T-helper 2 cell treated with Interferon-gamma antibody and Interleukin-4, amounts not matched to agents 100 ng/mL and 5 ng/mL, for 36 hours (primary cell): ENCODE measurements at regions not wholly inside any gene's neighbourhood (a gene's known extent, or its start where the extent isn't known, plus 50 kb on each side); places are given as distances from the start of the nearest gene placed in this dataset.

Source experiments
- intact Hi-C: fragments of 100-400 bp; cut with micrococcal nuclease; formaldehyde crosslinking; loops from one replicate; pipeline ENCODE4 v1.15.1; 2023

DNA sequence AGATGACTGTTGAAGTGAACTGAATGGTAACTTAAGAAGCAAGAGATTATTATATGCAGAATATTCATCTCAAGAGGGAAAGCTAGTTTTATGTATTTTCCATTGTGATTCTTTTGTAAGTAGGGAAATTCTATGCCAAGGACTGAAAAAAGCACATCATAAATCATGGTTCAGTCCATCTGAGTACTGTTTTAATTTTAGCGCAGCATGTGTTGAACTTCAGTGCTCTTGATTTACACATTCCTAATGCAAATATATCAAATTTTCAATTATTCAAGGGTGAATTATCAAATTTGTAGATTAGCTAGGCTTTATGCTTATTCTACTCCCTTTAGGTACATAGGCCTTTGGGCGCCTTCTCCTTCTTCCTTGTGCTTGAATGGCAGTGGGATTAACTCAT, 50.3 kb upstream of the TCF12 start:
- intact Hi-C loops = no loop called here

DNA sequence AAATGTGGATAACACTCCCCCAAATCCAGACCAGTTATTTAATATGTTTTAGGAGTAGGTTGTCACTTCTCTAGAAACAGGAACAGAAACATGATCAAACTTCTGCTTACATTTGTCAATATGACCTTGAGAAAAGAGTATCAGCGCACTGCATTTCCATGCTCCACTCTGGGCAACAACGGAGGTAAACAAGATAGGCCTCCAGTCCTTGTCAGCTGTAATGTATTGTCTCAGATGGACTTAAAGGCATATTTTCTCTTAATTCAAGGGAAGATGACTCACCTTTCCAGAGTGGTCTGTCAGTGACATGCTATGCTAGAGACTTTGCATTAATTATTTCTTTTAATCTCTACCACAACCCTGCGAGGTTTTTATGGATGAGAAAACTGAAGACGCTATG, 51.6 kb upstream of the TCF12 start:
- intact Hi-C loops = no loop called here

DNA sequence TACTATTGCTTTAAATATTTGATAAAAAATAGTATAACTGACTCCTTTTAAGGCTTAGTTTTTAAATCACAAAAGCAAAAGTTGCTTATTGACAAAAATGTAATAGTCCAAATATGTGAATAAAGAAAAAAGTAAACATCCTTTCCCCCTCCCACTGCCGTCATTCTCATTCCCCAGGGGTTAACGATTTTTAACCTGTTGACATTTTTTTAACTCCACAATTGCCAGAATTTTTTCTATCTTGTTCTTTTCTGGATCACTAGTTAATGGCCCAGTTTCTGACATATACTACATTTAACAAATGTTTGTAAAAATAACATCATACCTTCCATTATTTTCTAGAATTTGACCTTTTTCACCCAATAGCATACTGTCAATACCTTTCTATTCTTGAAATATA, 60.6 kb upstream of the TCF12 start:
- intact Hi-C loops = no loop called here

DNA sequence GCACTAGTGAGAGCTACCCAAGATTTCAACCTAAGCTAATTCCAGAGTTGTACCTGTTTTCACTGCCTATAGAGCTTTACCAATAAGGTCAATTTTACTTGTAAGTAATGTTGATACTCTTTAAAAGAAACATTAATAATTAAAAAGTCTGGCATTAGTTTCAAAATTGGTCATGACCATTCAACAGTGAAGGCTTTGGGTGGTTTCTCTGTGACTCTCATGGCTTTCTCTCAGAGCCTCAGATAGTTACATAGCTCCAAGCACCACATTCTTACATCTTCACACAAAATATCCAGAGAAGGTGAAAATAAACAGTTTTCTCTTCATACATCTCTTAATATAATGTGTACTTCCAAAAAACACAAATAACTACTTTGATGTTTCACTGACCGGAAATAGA, 61.5 kb upstream of the TCF12 start:
- intact Hi-C loops = no loop called here

DNA sequence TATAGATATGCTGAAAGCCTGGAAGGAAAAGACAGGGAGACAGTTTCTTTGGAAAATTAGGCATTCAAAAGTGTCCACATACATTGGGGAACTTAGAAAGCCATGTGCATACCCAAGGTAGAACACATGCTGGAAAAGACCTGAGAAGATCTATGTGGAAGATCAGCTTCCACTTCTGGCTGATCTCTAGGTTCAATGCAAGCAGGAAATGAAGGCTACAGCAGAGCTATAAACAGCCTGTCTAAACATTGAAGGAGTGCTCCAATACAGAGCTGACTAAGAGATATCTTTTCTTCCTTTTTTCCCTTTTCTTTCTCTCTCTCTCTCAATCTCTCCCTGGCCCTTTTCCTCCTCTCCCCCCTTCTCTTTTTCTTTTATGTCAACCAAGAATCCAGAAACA, 73.6 kb upstream of the TCF12 start:
- intact Hi-C loops = no loop called here

DNA sequence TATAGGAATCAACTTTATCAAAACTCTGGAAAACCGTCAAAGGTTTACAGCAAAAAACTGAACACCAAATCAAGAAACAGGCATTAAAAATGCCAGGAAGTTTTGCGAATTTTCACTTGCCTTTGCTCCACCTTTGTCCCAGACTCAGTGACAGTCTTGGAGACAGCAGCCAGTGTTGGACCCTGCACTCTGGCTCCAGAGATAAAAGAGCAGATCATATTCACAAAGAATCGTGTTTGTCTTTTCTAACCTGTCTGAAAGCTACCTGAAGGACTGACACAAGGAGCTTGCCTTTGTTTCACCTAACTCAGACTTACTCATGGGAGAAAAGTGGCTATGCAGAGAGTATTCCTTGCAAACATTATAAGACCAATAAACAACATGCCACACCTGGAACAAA, 74.0 kb upstream of the TCF12 start:
- intact Hi-C loops = no loop called here

DNA sequence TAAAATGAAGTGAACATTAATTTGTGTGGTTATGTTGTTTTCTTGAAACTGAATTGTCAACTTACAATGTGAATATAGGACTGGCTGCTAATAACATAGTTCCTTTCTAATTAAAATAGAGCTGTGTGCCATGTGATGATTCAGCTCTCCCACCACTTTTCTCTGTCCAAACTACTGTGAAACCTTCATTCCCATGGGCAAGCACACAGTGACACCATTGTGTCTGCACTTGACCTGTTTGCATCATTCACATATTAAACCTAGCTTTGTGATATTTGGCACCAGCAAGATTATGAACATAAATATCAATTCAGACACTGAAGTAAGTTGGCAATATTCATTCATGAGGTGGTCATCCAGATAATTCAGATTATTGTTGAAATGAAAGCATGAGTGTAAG, 78.8 kb upstream of the TCF12 start:
- intact Hi-C loops = no loop called here

DNA sequence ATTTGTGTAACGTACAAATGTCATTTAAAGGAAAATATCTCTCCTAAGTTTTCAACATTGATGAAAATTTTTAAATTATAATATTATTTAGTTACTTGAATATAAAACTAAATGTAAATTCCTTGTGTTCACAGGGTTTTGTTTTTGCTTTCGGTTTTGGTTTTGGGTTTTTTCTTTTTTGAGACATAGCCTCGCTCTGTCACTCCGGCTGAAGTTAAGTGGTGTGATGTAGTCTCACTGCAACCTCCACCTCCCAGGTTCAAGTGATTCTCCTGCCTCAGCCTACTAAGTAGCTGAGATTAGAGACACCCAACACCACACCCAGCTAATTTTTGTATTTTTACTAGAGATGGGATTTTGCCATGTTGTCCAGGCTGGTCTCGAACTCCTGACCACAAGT, 79.3 kb upstream of the TCF12 start:
- intact Hi-C loops = no loop called here

DNA sequence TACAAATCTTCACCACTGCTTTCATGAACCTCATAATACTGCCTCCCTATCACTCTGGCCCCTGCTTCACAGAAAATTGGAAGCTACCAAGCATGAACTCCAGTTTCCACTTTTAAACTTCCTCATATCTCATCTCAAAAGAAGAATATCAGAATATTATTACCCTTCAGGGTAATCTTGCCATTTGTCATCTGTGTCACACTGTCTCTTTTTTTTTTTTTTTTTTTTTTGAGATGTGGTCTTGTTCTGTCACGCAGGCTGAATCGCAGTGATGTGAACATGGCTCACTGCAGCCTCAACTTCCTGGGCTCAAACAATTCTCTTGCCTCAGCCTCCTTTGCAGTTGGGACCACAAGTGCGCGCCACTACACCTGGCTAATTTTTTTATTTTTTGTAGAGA, 80.4 kb upstream of the TCF12 start:
- intact Hi-C loops = no loop called here

DNA sequence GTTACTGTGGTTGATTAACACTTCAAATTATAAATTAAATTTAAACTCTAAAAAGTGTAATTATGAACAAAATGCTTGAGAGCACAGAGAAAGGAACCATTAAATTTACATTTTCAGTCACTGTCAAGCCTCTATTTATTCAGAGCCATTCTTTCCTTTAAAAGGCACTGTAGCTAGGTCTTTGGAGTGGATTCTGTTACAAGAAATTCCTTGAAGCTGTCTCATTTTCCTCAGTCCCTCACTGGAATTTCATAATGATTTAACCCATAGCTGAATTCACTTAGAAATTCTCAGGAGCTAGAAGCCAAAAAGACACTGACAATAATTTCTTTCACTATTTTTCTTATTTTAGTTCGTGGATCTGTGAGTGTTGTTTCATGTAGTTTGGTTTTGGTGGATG, 81.2 kb upstream of the TCF12 start:
- intact Hi-C loops = no loop called here

DNA sequence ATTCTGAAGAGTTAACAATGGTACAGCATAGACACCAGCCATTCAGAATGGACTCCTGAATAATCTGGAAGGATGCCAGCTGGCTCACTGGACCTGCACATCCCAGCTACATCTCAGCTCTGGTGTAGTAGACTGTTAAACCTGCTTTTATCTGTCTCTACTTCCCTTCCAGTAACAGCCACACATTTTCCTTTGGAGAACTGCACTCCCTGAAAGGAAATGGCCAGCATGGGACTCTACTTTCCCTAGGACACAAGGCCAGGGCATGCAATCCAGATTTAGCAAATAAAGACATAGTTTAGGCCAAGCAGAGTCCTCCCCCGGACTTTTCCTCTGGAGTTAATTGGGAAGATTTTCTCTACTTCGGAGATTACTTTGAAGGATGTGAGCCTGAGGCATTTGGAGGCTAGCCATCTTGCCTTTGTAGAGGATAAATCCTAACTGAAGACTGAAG, 82.7 kb upstream of the TCF12 start:
- intact Hi-C loops = no loop called here

DNA sequence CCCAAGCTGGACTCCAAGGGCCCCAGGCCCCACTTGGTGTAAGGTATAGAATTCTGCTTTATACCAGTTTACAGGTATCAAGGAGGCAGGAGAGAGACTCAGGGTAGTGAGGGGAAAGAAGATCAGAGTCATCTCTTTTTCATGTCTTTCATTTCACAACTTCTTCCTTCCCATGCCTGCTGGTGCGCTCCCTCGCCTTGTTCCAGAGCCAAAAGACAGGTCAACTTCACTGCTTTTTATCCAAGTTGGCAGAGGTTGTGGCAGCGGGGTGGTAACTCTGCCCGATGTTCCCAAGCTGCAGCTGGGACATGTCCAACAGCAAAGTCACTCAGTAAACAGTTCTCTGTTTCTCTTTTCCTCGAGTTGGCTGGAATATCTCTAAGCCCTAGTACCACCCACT, 86.3 kb upstream of the TCF12 start:
- intact Hi-C loops = no loop called here

DNA sequence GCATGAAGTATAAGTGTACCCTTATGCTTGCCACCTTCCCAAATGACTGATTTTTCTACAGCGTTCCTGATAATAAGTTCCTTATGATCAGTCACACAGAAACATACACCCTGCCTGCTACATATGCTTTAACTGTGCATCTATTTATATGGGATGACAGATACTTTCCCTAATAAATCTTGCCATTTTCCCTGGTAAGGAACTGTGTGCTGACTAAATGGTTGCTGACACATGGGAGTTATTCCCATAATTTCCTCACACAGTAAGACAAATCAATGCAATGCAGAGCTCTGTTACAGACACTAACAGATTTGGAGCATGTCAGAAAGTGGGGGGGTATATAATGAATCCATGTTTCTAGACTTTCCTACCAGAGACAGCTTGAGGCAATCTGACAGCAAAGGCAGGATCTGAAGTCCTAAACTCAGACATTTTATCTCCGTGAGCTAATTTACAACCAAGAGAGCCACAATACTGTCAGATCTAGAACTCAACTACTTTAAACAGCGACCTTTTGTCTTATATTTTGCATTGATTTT, 86.9 kb upstream of the TCF12 start:
- intact Hi-C loops = no loop called here

DNA sequence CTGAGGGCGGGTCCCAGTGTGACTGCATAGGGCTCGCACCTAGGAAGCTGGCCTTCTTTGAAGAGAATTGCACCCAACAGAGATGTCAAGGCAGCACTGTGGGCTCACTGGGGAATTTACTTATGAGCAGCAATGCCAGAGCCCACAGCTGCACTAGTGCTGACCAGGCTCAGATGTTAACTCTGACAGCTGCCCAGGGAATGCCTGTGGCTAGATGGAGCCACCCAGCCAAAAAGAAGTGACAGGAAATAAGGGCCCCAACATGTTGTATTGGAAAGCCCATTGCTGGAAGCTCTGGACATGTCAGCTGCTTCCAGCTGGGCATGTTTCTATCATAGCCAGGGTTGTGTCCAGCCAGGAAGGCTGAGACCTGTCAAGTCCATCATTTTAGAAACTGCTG, 90.9 kb upstream of the ZNF280D start:
- intact Hi-C loops = loop anchor here (5.0 kb wide), 2 partner anchors 388 to 703 kb away; no protein-coding TSS in a partner anchor

DNA sequence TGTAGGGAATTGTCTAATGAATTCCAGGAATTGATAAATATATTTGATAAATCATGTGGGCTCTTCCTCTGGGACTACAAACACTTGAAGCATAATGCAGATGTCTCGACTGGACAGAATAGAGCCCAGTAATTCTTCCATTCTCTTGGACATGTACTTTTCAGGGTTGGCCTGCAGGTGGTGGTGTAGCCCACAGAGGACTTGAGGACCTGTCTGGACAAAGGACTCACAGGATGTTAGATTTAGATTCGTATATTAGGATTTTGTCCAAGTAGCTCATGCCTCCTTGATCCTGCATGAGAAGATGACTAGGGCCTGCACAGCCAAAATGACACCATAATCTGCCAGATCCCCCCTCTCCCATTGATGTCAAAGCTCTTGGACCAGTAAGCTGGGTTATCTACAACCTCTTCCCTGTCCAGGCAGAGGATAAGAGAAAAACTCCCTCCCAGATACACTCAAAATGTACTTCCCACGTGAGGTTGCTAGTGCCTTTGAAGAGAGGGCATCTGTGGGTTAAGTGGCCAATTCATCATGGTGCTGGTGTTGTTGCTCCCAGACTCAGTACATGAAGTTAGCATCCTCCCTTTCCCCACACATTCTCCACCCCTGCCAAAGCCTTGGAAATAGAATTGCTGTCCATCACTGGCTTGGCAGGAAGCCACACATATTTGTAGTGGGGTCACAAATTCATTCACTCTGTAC, 88.6 kb upstream of the ZNF280D start:
- intact Hi-C loops = loop anchor here (1.0 to 5.0 kb wide), 3 partner anchors 390 to 705 kb away; no protein-coding TSS in a partner anchor

DNA sequence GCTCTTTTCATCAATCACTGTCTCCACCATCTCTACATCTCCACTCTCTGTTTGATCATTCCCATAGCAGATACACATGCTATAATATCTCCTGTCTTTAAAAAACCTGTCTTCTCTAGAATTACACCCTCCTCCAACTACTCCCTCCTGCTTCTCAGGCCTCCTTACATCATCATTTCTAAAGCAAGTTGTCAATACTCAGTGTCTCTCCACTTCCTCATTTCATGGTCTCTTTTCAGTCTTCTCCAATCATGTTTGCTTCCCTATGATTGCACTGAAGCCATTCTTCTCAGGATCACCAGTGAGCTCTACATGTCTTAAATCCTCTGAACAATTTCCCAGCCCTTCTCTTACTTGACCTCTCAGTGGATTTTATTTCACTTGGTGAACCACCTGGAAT, 87.0 kb upstream of the ZNF280D start:
- intact Hi-C loops = loop anchor here (5.0 kb wide), 2 partner anchors 392 to 707 kb away; no protein-coding TSS in a partner anchor

DNA sequence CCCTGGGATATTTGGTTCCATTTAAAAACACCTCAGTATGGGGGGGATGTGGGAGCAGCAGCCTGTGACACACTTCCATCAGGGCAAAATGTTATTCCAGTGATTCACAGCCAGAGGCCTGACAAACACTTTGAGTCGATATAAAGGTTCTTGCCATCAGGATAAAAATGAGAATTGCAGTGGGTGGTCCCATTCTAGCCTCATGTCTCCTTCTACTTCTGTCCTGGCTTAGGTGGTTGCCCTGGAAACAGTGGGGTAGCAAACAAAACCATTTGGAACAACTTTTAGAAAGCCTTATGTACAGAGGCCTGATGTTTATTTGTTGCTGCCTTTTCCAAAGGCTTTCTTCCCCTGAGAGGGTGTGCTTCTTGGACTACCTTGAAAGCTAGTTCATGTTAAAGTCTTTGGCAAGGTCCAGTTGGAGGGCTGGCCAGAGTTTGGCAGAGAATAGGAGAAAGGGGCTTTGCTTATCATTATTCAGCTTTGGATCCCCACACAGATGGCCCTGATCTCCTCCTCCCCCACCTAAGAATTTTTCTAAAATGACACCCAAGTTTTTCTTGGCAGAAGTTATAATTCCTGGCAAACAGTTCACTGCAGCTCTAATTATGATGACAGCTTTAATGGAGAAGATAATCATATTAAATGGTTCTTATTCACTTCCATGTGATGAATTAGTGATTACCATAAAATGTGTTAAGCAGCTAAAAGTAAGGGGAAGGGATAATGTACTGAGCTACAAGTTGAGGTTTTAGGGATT, 84.2 kb upstream of the ZNF280D start:
- intact Hi-C loops = no loop called here

DNA sequence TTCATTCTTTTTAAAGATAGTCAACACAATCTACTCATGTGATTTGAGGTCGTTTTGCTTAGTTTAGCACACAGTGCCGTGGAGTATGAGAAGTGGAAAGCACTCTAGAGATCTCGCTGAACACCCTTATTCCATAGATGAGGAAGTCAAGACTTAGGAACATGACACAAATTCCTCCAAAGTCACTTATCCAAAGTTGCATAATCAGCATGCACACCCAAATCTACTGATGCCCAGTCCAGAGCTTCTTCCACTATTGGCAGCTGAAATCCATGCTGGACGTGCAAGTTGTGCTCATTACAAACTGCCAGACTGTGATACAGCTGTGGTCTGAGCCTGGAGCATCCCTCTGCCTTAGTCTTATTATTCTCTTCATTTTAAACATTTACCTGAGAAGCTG, 83.5 kb upstream of the ZNF280D start:
- intact Hi-C loops = no loop called here

DNA sequence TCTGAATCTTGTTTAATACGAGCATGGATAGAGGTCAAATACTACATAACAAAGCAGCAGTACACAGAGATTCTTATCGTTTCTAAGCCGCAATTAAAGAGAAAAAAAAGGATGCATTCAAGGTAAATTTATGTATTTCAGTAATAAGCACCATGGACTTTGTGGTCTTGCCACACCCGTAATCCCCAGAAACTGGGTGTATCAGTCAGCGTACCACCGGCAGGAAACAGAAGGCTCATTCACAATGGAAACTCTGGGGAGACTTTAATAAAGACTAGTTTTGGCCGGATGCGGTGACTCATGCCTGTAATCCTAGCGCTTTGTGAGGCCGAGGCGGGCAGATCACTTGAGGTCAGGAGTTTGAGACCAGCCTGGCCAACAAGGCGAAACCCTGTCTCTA, 81.9 kb upstream of the ZNF280D start:
- intact Hi-C loops = no loop called here

DNA sequence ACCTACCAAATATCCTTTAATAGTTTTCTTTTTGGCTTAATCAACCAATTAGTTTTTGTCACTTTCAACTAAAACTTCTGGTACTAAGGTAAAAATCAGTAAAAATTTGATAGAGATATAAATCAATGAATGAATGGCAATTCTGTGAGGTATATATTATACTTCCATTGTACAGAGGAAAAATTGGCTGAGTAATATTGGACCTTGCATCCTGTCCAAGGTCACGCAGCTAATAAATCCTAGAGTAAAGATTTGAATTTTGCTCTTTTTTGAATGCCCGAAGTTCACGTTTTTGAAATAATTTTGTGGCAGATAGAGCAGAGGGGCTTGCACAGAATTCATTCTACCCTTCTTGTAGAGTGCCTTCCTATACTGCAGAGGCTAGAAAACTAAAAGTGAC, 81.1 kb upstream of the ZNF280D start:
- intact Hi-C loops = no loop called here

DNA sequence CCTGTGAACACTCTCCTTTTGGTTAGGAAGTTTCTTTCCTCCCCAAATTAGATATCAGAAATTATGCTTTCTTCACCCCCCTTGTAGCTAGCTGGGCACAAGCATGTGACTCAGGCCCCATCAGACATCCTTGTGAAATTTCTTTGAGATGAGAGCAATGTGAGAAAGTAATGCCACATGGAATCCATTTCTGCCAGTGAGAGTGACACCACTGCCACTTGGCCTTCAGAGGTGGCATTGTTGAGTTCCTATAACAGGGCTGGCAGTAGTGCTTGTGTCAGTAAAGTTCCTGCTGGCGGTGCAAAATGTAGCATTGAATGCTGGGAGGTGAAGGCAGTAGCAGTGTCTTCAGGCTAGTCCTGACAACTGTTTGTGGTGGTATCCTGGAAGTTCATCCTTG, 80.7 kb upstream of the ZNF280D start:
- intact Hi-C loops = no loop called here

DNA sequence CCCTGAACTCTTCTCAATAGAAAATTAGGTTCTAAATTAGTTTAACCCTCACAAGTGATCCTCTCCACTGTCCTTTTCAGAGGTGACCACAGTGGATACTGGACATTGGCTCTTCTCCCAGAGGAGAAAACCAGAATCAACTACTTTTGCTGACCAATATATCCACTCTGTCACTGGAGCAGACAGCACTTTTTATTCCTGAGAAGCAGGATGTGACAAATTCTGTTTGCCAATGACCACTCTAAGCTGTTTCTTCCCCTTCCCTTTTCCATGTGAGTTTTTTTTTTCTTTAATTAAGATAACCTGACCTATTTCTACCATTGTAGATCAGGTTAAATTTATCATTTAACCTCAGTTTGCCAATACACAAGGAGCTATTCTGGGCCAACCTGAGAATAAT, 79.7 kb upstream of the ZNF280D start:
- intact Hi-C loops = no loop called here

DNA sequence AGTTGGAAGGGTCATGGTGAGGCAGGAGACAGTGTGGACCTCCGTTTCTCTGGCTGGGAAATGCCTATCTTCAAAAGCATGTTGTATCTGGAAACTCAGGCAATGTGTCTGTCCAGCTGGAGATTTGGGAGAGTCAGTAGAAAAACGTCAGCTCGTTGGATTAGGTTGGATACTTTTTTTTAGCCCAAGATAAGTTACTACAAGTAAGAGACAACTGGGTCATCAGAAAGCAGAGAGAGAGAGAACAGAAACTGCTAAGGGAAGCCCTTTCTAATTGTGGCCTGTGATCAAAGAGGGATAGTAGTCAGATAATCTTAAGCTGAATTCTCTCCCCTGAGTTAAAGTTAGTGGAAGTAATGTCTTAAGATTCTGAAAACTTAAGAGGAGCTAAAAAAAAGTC, 78.9 kb upstream of the ZNF280D start:
- intact Hi-C loops = no loop called here
